Activated CD4-positive, alpha-beta T cell treated with anti-CD3 and anti-CD28 coated beads, Interleukin-2, amount 10 ng/mL, durations not matched to agents 7 days and 5 days (primary cell): ENCODE measurements at regions not wholly inside any gene's neighbourhood (a gene's known extent, or its start where the extent isn't known, plus 50 kb on each side); places are given as distances from the start of the nearest gene placed in this dataset.
"Not testable (repeated sequence)": the region's sequence is repeated elsewhere in the genome, so short reads cannot be mapped to it uniquely, and the experiment has no call there.

Experiments used
- CTCF ChIA-PET: fragments of 350-600 bp; sonication (Branson Sonifier 250); formaldehyde crosslinking; loops from one replicate; lab custom pipeline; 2021; ENCODE audit warnings: antibody characterized with exemption; lab: Charles Lee
- POLR2A ChIA-PET: fragments of 350-600 bp; sonication (Branson Sonifier 250); formaldehyde crosslinking; loops from one replicate; lab custom pipeline; 2021; ENCODE audit warnings: antibody characterized with exemption; lab: Charles Lee
- DNase-seq: peaks from one replicate; pipeline ENCODE4 v3.0.0-alpha.2; 2020
- H3K27ac Mint-ChIP-seq: one replicate; pipeline ENCODE4 v1.8.0; 2021; ENCODE audit warnings: mild to moderate bottlenecking, moderate library complexity, mixed read lengths
- H3K27me3 Mint-ChIP-seq: one replicate; pipeline ENCODE4 v1.8.0; 2021; ENCODE audit warnings: mixed read lengths
- H3K36me3 Mint-ChIP-seq: one replicate; pipeline ENCODE4 v1.8.0; 2021; ENCODE audit warnings: low read depth, mixed read lengths
- H3K4me1 Mint-ChIP-seq: one replicate; pipeline ENCODE4 v1.8.0; 2021; ENCODE audit warnings: mixed read lengths
- H3K4me3 Mint-ChIP-seq: one replicate; pipeline ENCODE4 v1.8.0; 2021; ENCODE audit warnings: mild to moderate bottlenecking, moderate library complexity, mixed read lengths
- H3K9me3 Mint-ChIP-seq: one replicate; pipeline ENCODE4 v1.8.0; 2021; ENCODE audit warnings: mixed read lengths

- no peaks in the 10 kb centered on the region for H3K9me3 Mint-ChIP-seq
- H3K4me1 Mint-ChIP-seq = peaks cover 36% of the 10 kb centered on the region
- POLR2A ChIA-PET = no interaction called here
- no peak for DNase-seq
- no peaks in the 10 kb centered on the region for H3K27me3 Mint-ChIP-seq
- CTCF ChIA-PET = interaction anchor here (1.1 kb wide), 1 partner anchor 8 kb away, joined by 6 read pairs; no protein-coding TSS in a partner anchor
- peaks cover 63% of the 10 kb centered on the region for H3K36me3 Mint-ChIP-seq
- H3K4me3 Mint-ChIP-seq = no peak overlapping the region
- H3K27ac Mint-ChIP-seq = peak overlapping the region; percentile 86
Observed at GRCh38 chr21:36250423-36251075, 69.4 kb upstream of the MORC3 start.

GRCh38 chr21:36254106-36254941 lies 65.7 kb upstream of the MORC3 start:
- ChIA-PET POLR2A (no interaction called here), CTCF (interaction anchor here (0.6 to 1.7 kb wide), 6 partner anchors 9 to 69 kb away, joined by 3 to 5 read pairs (median 3); no protein-coding TSS in a partner anchor)
- Mint-ChIP-seq H3K4me3 (no peak overlapping the region), H3K4me1 (peaks cover 33% of the 10 kb centered on the region), H3K36me3 (peaks cover 48% of the 10 kb centered on the region), H3K27me3 (no peaks in the 10 kb centered on the region), H3K27ac (peak overlapping the region; percentile 31), H3K9me3 (no peaks in the 10 kb centered on the region)
- no peak for DNase-seq

- peak overlapping the region; percentile 46 for H3K27ac Mint-ChIP-seq
- POLR2A ChIA-PET = no interaction called here
- H3K36me3 Mint-ChIP-seq = peaks cover 45% of the 10 kb centered on the region
Observed at GRCh38 chr21:36255663-36256062, 64.3 kb upstream of the MORC3 start.

GRCh38 chr21:36257657-36258056 lies 62.3 kb upstream of the MORC3 start:
- Mint-ChIP-seq H3K4me3 (no peak overlapping the region), H3K9me3 (no peaks in the 10 kb centered on the region), H3K27ac (no peak overlapping the region), H3K27me3 (no peaks in the 10 kb centered on the region), H3K36me3 (peaks cover 48% of the 10 kb centered on the region), H3K4me1 (peaks cover 37% of the 10 kb centered on the region)
- POLR2A ChIA-PET = no interaction called here
- DNase-seq = no peak
- CTCF ChIA-PET = interaction anchor here (0.6 kb wide), 1 partner anchor 10 kb away, joined by 4 read pairs; no protein-coding TSS in a partner anchor

More at GRCh38 chr21:36255663-36256062, 64.3 kb upstream of the MORC3 start:
- no peak overlapping the region for H3K4me3 Mint-ChIP-seq
- H3K4me1 Mint-ChIP-seq = peaks cover 35% of the 10 kb centered on the region
- no peaks in the 10 kb centered on the region for H3K27me3 Mint-ChIP-seq
- DNase-seq = no peak
- CTCF ChIA-PET = interaction anchor here (1.1 to 1.7 kb wide), 2 partner anchors 10 to 21 kb away, joined by 3 read pairs; no protein-coding TSS in a partner anchor
- H3K9me3 Mint-ChIP-seq = no peaks in the 10 kb centered on the region

- H3K36me3 Mint-ChIP-seq = peaks cover 34% of the 10 kb centered on the region
- H3K27me3 Mint-ChIP-seq = no peaks in the 10 kb centered on the region
- peaks cover 19% of the 10 kb centered on the region for H3K4me1 Mint-ChIP-seq
- DNase-seq = peak; percentile 72
- H3K4me3 Mint-ChIP-seq = peak overlapping the region; percentile 68
- H3K27ac Mint-ChIP-seq = peak overlapping the region; percentile 92
- no peaks in the 10 kb centered on the region for H3K9me3 Mint-ChIP-seq
- ChIA-PET POLR2A (no interaction called here), CTCF (interaction anchor here (0.6 to 1.6 kb wide), 9 partner anchors 11 to 219 kb away, joined by 3 to 6 read pairs (median 3); partner anchors contain the start of gene MORC3)
Observed at GRCh38 chr21:36260030-36260787, 59.8 kb upstream of the MORC3 start.

GRCh38 chr21:36260802-36261201 lies 59.2 kb upstream of the MORC3 start:
- Mint-ChIP-seq H3K4me3 (peak overlapping the region; percentile 68), H3K36me3 (peaks cover 34% of the 10 kb centered on the region), H3K9me3 (no peaks in the 10 kb centered on the region), H3K27ac (peak overlapping the region; percentile 92), H3K4me1 (peaks cover 14% of the 10 kb centered on the region), H3K27me3 (no peaks in the 10 kb centered on the region)
- CTCF ChIA-PET = interaction anchor here (0.8 to 1.6 kb wide), 6 partner anchors 17 to 132 kb away, joined by 3 to 6 read pairs (median 3); partner anchors contain the start of gene MORC3
- DNase-seq = no peak
- POLR2A ChIA-PET = no interaction called here

- H3K9me3 Mint-ChIP-seq = no peaks in the 10 kb centered on the region
- no peak overlapping the region for H3K4me3 Mint-ChIP-seq
- no peaks in the 10 kb centered on the region for H3K27me3 Mint-ChIP-seq
- ChIA-PET CTCF (interaction anchor here (0.6 to 1.6 kb wide), 6 partner anchors 16 to 62 kb away, joined by 3 to 6 read pairs (median 3); partner anchors contain the start of gene MORC3), POLR2A (no interaction called here)
- no peak overlapping the region for H3K27ac Mint-ChIP-seq
- no peak for DNase-seq
- peaks cover 33% of the 10 kb centered on the region for H3K36me3 Mint-ChIP-seq
- peaks cover 13% of the 10 kb centered on the region for H3K4me1 Mint-ChIP-seq
Observed at GRCh38 chr21:36261459-36261858, 58.5 kb upstream of the MORC3 start.

- peaks cover 26% of the 10 kb centered on the region for H3K36me3 Mint-ChIP-seq
- ChIA-PET CTCF (interaction anchor here (0.8 to 1.3 kb wide), 3 partner anchors 17 to 54 kb away, joined by 3 read pairs; no protein-coding TSS in a partner anchor), POLR2A (no interaction called here)
- H3K27me3 Mint-ChIP-seq = no peaks in the 10 kb centered on the region
- DNase-seq = no peak
- no peak overlapping the region for H3K27ac Mint-ChIP-seq
- H3K4me1 Mint-ChIP-seq = peaks cover 13% of the 10 kb centered on the region
- no peak overlapping the region for H3K4me3 Mint-ChIP-seq
- no peaks in the 10 kb centered on the region for H3K9me3 Mint-ChIP-seq
Observed at GRCh38 chr21:36263797-36264196, 56.2 kb upstream of the MORC3 start.

- Mint-ChIP-seq H3K4me1 (peaks cover 4% of the 10 kb centered on the region), H3K36me3 (peaks cover 26% of the 10 kb centered on the region), H3K27me3 (no peaks in the 10 kb centered on the region), H3K9me3 (no peaks in the 10 kb centered on the region), H3K4me3 (no peak overlapping the region), H3K27ac (peak overlapping the region; percentile 33)
- DNase-seq = no peak
- POLR2A ChIA-PET = no interaction called here
- CTCF ChIA-PET = interaction anchor here (0.5 to 0.9 kb wide), 2 partner anchors 23 to 123 kb away, joined by 3 to 4 read pairs; no protein-coding TSS in a partner anchor
Observed at GRCh38 chr21:36265431-36265830, 54.6 kb upstream of the MORC3 start.

GRCh38 chr21:36267828-36268227 lies 52.2 kb upstream of the MORC3 start:
- CTCF ChIA-PET, POLR2A ChIA-PET: not testable (repeated sequence)

GRCh38 chr21:36268264-36268663 lies 51.7 kb upstream of the MORC3 start:
- CTCF ChIA-PET = interaction anchor here (1.6 kb wide), 1 partner anchor 10 kb away, joined by 3 read pairs; no protein-coding TSS in a partner anchor
- H3K27me3 Mint-ChIP-seq, H3K4me1 Mint-ChIP-seq, DNase-seq, H3K4me3 Mint-ChIP-seq, POLR2A ChIA-PET, H3K27ac Mint-ChIP-seq, H3K9me3 Mint-ChIP-seq: not testable (repeated sequence)
- H3K36me3 Mint-ChIP-seq = peaks cover 24% of the 10 kb centered on the region

More at GRCh38 chr21:36267828-36268227, 52.2 kb upstream of the MORC3 start:
- H3K9me3 Mint-ChIP-seq, H3K27me3 Mint-ChIP-seq, DNase-seq, H3K4me1 Mint-ChIP-seq, H3K4me3 Mint-ChIP-seq, H3K27ac Mint-ChIP-seq: not testable (repeated sequence)
- H3K36me3 Mint-ChIP-seq = peaks cover 24% of the 10 kb centered on the region
